H1 (cell line): ENCODE measurements at regions not wholly inside any gene's neighbourhood (a gene's known extent, or its start where the extent isn't known, plus 50 kb on each side); places are given as distances from the start of the nearest gene placed in this dataset.

Experiments
- CEBPB ChIP-seq: IDR thresholded peaks from 2 replicates; pipeline ENCODE4 v1.6.1; 2012; ENCODE audit warnings: low read depth, low read length
- CHD1 ChIP-seq: IDR thresholded peaks from 2 replicates; pipeline ENCODE4 v1.6.1; 2012; ENCODE audit warnings: low read depth, low read length, improper control_type of control experiment
- SRF ChIP-seq: IDR thresholded peaks from 2 replicates; pipeline ENCODE4 v1.6.1; 2011; ENCODE audit warnings: mild to moderate bottlenecking, low read depth, low read length, moderate library complexity
- SUZ12 ChIP-seq: fragments of 200-600 bp; sonication (generic); IDR thresholded peaks from 2 replicates; pipeline ENCODE4 v1.6.1; 2012; ENCODE audit warnings: mild to moderate bottlenecking, inconsistent platforms, low read length, moderate library complexity, mixed read lengths
- TBP ChIP-seq: IDR thresholded peaks from 2 replicates; pipeline ENCODE4 v1.6.1; 2011; ENCODE audit warnings: low read depth, low read length, improper control_type of control experiment
- TCF12 ChIP-seq: IDR thresholded peaks from 2 replicates; pipeline ENCODE4 v1.6.1; 2011; ENCODE audit warnings: low read depth, mild to moderate bottlenecking, low read length

DNA sequence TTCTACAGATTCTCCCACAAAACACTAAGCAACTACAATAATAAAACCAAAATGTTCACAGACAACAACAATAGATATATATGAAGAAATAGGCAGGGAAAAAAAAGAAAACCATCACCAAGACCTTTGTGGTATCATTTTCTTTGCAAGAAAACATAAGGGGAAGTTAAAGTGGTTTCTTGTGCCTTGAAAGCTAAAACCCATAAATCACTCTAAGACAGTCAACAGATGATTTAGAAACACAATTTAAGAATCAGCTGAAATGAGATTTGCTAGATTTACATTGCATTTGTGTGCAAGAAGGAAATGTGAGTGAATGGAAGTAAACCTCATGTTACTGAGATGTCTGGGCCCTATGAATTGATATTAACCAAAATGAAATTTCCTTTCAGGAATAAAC lies 1265.4 kb upstream of the GJE1 start (continued):
- TF ChIP-seq SRF = no peak
- TF ChIP-seq TCF12 = no peak
- no peak for TF ChIP-seq CHD1
- no peak for TF ChIP-seq TBP
- no peak for TF ChIP-seq CEBPB
- TF ChIP-seq SUZ12 = no peak
